NCI-H1417 treated with DMSO at 0.1 percent for 48 hours (cell line): ENCODE measurements at regions not wholly inside any gene's neighbourhood (a gene's known extent, or its start where the extent isn't known, plus 50 kb on each side); places are given as distances from the start of the nearest gene placed in this dataset.
"Not testable (repeated sequence)": the region's sequence is repeated elsewhere in the genome, so short reads cannot be mapped to it uniquely, and the experiment has no call there.

Experiments
- DNase-seq: peaks from one replicate; lab custom pipeline; 2025; lab: John Stamatoyannopoulos, UW

- DNase-seq: no peak
Observed at GRCh38 chr1:102821707-102822106, 286.6 kb downstream of the COL11A1 start.

GRCh38 chr1:102800406-102800805, 307.9 kb downstream of the COL11A1 start:
- no peak for DNase-seq

- DNase-seq: no peak
Observed at GRCh38 chr1:102799496-102799895, 308.8 kb downstream of the COL11A1 start.

- DNase-seq: no peak
Observed at GRCh38 chr1:102798718-102799117, 309.6 kb downstream of the COL11A1 start.

GRCh38 chr1:102796429-102796828, 311.9 kb downstream of the COL11A1 start:
- DNase-seq: no peak

GRCh38 chr1:102790997-102791396, 317.3 kb downstream of the COL11A1 start:
- no peak for DNase-seq

GRCh38 chr1:102789951-102790350, 318.4 kb downstream of the COL11A1 start:
- DNase-seq: not testable (repeated sequence)

GRCh38 chr1:102783487-102783886, 324.8 kb downstream of the COL11A1 start:
- no peak for DNase-seq

GRCh38 chr1:102782144-102782543, 326.2 kb downstream of the COL11A1 start:
- DNase-seq: no peak

GRCh38 chr1:102776071-102776470, 332.3 kb downstream of the COL11A1 start:
- DNase-seq: peak; percentile 68

GRCh38 chr1:102772831-102773230, 335.5 kb downstream of the COL11A1 start:
- no peak for DNase-seq

GRCh38 chr1:102758418-102758817, 349.9 kb downstream of the COL11A1 start:
- DNase-seq: no peak

- no peak for DNase-seq
Observed at GRCh38 chr1:102757363-102757762, 351.0 kb downstream of the COL11A1 start.

GRCh38 chr1:102751111-102751510, 357.2 kb downstream of the COL11A1 start:
- no peak for DNase-seq

- DNase-seq: no peak
Observed at GRCh38 chr1:102742426-102742825, 365.9 kb downstream of the COL11A1 start.

GRCh38 chr1:102733491-102734236, 374.7 kb downstream of the COL11A1 start:
- no peak for DNase-seq

GRCh38 chr1:102732927-102733326, 375.4 kb downstream of the COL11A1 start:
- DNase-seq: no peak

GRCh38 chr1:102726417-102726816, 381.9 kb downstream of the COL11A1 start:
- no peak for DNase-seq

GRCh38 chr1:102724741-102725140, 383.6 kb downstream of the COL11A1 start:
- no peak for DNase-seq

- DNase-seq: no peak
Observed at GRCh38 chr1:102715150-102715549, 393.2 kb downstream of the COL11A1 start.

- DNase-seq: no peak
Observed at GRCh38 chr1:102699524-102699923, 408.8 kb downstream of the COL11A1 start.

GRCh38 chr1:102693345-102693744, 415.0 kb downstream of the COL11A1 start:
- no peak for DNase-seq

GRCh38 chr1:102691592-102692090, 416.7 kb downstream of the COL11A1 start:
- DNase-seq: no peak

- DNase-seq: no peak
Observed at GRCh38 chr1:102687383-102687782, 420.9 kb downstream of the COL11A1 start.
